ENCODE measurements at regions not wholly inside any gene's neighbourhood (a gene's known extent, or its start where the extent isn't known, plus 50 kb on each side); places are given as distances from the start of the nearest gene placed in this dataset.

GRCh38 chr11:115716080-115716479 is 211.9 kb upstream of the CADM1 start:
- no peak for TF ChIP-seq EZH2 (IDR thresholded peaks at IDR 0.05)
- TF ChIP-seq, protein P1, sequence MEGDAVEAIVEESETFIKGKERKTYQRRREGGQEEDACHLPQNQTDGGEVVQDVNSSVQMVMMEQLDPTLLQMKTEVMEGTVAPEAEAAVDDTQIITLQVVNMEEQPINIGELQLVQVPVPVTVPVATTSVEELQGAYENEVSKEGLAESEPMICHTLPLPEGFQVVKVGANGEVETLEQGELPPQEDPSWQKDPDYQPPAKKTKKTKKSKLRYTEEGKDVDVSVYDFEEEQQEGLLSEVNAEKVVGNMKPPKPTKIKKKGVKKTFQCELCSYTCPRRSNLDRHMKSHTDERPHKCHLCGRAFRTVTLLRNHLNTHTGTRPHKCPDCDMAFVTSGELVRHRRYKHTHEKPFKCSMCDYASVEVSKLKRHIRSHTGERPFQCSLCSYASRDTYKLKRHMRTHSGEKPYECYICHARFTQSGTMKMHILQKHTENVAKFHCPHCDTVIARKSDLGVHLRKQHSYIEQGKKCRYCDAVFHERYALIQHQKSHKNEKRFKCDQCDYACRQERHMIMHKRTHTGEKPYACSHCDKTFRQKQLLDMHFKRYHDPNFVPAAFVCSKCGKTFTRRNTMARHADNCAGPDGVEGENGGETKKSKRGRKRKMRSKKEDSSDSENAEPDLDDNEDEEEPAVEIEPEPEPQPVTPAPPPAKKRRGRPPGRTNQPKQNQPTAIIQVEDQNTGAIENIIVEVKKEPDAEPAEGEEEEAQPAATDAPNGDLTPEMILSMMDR (IDR thresholded peaks at IDR 0.05): no peak
- Histone ChIP-seq H3K9ac (no peak overlapping the region), H3K9me3 (ENCODE audit: low read depth) (no peaks in the 10 kb centered on the region), H3K4me1 (peaks cover 6% of the 10 kb centered on the region), H3K4me3 (no peak overlapping the region), H3K27ac (no peak overlapping the region), H3K79me2 (ENCODE audit: low read depth) (no peaks in the 10 kb centered on the region), H3K27me3 (no peaks in the 10 kb centered on the region), H3K4me2 (no peak overlapping the region), H2AFZ (replicated peaks) (no peak overlapping the region), H3F3A (ENCODE audit: low read depth) (no peaks in the 10 kb centered on the region), H4K20me1 (ENCODE audit: low read depth) (no peaks in the 10 kb centered on the region), H3K36me3 (no peaks in the 10 kb centered on the region)
- Mint-ChIP-seq H3K4me3 (no peak overlapping the region), H3K27me3 (ENCODE audit: insufficient read depth, low read depth) (peaks cover 26% of the 10 kb centered on the region), H3K4me1 (peaks cover 28% of the 10 kb centered on the region), H3K9me3 (no peaks in the 10 kb centered on the region), H3K27ac (no peak overlapping the region), H3K36me3 (no peaks in the 10 kb centered on the region)
- no peak for DNase-seq (ENCODE audit: low spot score)

GRCh38 chr11:115715251-115715770 is 211.1 kb upstream of the CADM1 start:
- H3K36me3 ChIP-seq: no peaks in the 10 kb centered on the region
- no peak overlapping the region for H3K4me2 ChIP-seq
- Mint-ChIP-seq H3K4me3 (no peak overlapping the region), H3K36me3 (no peaks in the 10 kb centered on the region), H3K27me3 (ENCODE audit: insufficient read depth, low read depth) (peaks cover 29% of the 10 kb centered on the region), H3K9me3 (no peaks in the 10 kb centered on the region), H3K27ac (no peak overlapping the region), H3K4me1 (peaks cover 28% of the 10 kb centered on the region)
- H3K9ac ChIP-seq: no peak overlapping the region
- H3K27ac ChIP-seq: no peak overlapping the region
- no peaks in the 10 kb centered on the region for H3K9me3 ChIP-seq (ENCODE audit: low read depth)
- no peaks in the 10 kb centered on the region for H3K79me2 ChIP-seq (ENCODE audit: low read depth)
- no peaks in the 10 kb centered on the region for H3K27me3 ChIP-seq
- no peaks in the 10 kb centered on the region for H3F3A ChIP-seq (ENCODE audit: low read depth)
- no peaks in the 10 kb centered on the region for H4K20me1 ChIP-seq (ENCODE audit: low read depth)
- TF ChIP-seq EZH2phosphoT487 (IDR thresholded peaks at IDR 0.05) (no peak), EZH2 (IDR thresholded peaks at IDR 0.05) (no peak)
- TF ChIP-seq, protein P1 (IDR thresholded peaks at IDR 0.05): no peak
- no peak overlapping the region for H3K4me3 ChIP-seq
- no peaks in the 10 kb centered on the region for H3K4me1 ChIP-seq
- no peak overlapping the region for H2AFZ ChIP-seq (replicated peaks)
- no peak for DNase-seq (ENCODE audit: low spot score)

DNA sequence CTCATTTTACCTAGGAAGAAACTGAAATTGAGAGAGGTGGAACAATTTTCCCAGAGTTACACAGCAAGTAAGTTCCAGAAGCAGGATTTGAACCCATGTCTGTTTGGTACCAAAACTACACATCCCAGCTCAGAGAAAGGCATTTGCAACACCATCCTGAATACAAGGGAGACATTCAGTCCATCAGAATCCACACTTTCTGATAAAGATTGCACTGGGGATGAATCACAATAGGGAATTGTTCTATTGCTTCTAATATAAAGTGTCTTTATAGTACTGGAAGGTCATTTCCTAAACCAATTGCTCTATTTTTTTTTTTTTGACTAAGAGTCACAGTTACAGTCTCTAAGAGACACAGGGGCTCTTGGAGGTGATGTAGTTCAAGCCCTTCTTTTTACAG is 208.1 kb upstream of the CADM1 start:
- Mint-ChIP-seq H3K27me3 (ENCODE audit: insufficient read depth, low read depth) (peaks cover 23% of the 10 kb centered on the region), H3K27ac (no peak overlapping the region), H3K4me3 (no peak overlapping the region), H3K9me3 (no peaks in the 10 kb centered on the region), H3K4me1 (peaks cover 28% of the 10 kb centered on the region), H3K36me3 (no peaks in the 10 kb centered on the region)
- Histone ChIP-seq H3K9ac (no peak overlapping the region), H3K4me1 (no peaks in the 10 kb centered on the region), H3K27me3 (no peaks in the 10 kb centered on the region), H3K4me2 (no peak overlapping the region), H2AFZ (replicated peaks) (no peak overlapping the region), H4K20me1 (ENCODE audit: low read depth) (no peaks in the 10 kb centered on the region), H3K36me3 (no peaks in the 10 kb centered on the region), H3K4me3 (no peak overlapping the region), H3K9me3 (ENCODE audit: low read depth) (no peaks in the 10 kb centered on the region), H3F3A (ENCODE audit: low read depth) (no peaks in the 10 kb centered on the region), H3K27ac (no peak overlapping the region), H3K79me2 (ENCODE audit: low read depth) (no peaks in the 10 kb centered on the region)
- TF ChIP-seq EZH2phosphoT487 (IDR thresholded peaks at IDR 0.05) (no peak), EZH2 (IDR thresholded peaks at IDR 0.05) (no peak)
- TF ChIP-seq, protein P1 (IDR thresholded peaks at IDR 0.05): no peak
- DNase-seq (ENCODE audit: low spot score): no peak
